PC-9 (cell line): ENCODE measurements at regions not wholly inside any gene's neighbourhood (a gene's known extent, or its start where the extent isn't known, plus 50 kb on each side); places are given as distances from the start of the nearest gene placed in this dataset.

Source experiments
- BruUV-seq: library from RNA; stranded (reverse); fragments of 400-500 nt; replicated peaks from 2 replicates; lab custom pipeline; 2021; lab: Mats Ljungman, UMichigan
- CTCF ChIA-PET: fragments of 300-600 bp; sonication (Branson Sonifier 250); formaldehyde crosslinking; loops from one replicate; lab custom pipeline; 2022; ENCODE audit warnings: antibody characterized with exemption; lab: Charles Lee
- POLR2A ChIA-PET: fragments of 300-600 bp; sonication (Branson Sonifier 250); formaldehyde crosslinking; loops from one replicate; lab custom pipeline; 2022; ENCODE audit warnings: antibody characterized with exemption; ENCODE audit not compliant: unreplicated experiment; lab: Charles Lee
- DNase-seq, 2 experiments: peaks; one replicate each; pipeline versions ENCODE4 v3.0.0 to v3.0.0-alpha.2; 2015 to 2022; ENCODE audit warnings: mixed read lengths in 1 of 2
- H2AFZ ChIP-seq: fragments of 200-600 bp; sonication (generic); 2 replicates; pipeline ENCODE4 v1.8.1; 2017; ENCODE audit warnings: antibody characterized with exemption
- H3F3A ChIP-seq: fragments of 200-600 bp; sonication (generic); 2 replicates; pipeline ENCODE4 v1.8.1; 2017; ENCODE audit warnings: antibody characterized with exemption, mild to moderate bottlenecking, low read depth; ENCODE audit not compliant: insufficient read depth
- H3K27ac ChIP-seq: fragments of 200-600 bp; sonication (generic); 2 replicates; pipeline ENCODE4 v1.6.1; 2016; ENCODE audit warnings: mixed run types
- H3K27me3 ChIP-seq: fragments of 200-600 bp; sonication (generic); 2 replicates; pipeline ENCODE4 v1.6.1; 2016; ENCODE audit warnings: low read depth, mixed run types; ENCODE audit not compliant: insufficient read depth
- H3K36me3 ChIP-seq: fragments of 200-600 bp; sonication (generic); 2 replicates; pipeline ENCODE4 v1.6.1; 2016; ENCODE audit warnings: low read depth, mixed run types
- H3K4me1 ChIP-seq: fragments of 200-600 bp; sonication (generic); replicated peaks from 2 replicates; pipeline ENCODE4 v1.6.1; 2016; ENCODE audit warnings: mixed run types; ENCODE audit not compliant: insufficient read depth
- H3K4me2 ChIP-seq: fragments of 200-600 bp; sonication (generic); 2 replicates; pipeline ENCODE4 v1.6.1; 2017; ENCODE audit warnings: mixed run types
- H3K4me3 ChIP-seq: fragments of 200-600 bp; sonication (generic); 2 replicates; pipeline ENCODE4 v1.6.1; 2016; ENCODE audit warnings: mixed run types
- H3K79me2 ChIP-seq: fragments of 200-600 bp; sonication (generic); 2 replicates; pipeline ENCODE4 v1.6.1; 2017; ENCODE audit warnings: low read depth, mixed run types
- H3K9me2 ChIP-seq: fragments of 200-600 bp; sonication (generic); 2 replicates; pipeline ENCODE4 v1.8.1; 2017; ENCODE audit warnings: mild to moderate bottlenecking; ENCODE audit not compliant: insufficient read depth
- H3K9me3 ChIP-seq: fragments of 200-600 bp; sonication (generic); 2 replicates; pipeline ENCODE4 v1.8.1; 2016; ENCODE audit warnings: low read depth; ENCODE audit not compliant: insufficient read depth
- H4K20me1 ChIP-seq: fragments of 200-600 bp; sonication (generic); 2 replicates; pipeline ENCODE4 v1.8.1; 2017; ENCODE audit not compliant: insufficient read depth
- EZH2 ChIP-seq: fragments of 200-600 bp; sonication (generic); IDR thresholded peaks from 2 replicates; pipeline ENCODE4 v1.8.0; 2017; ENCODE audit warnings: antibody characterized with exemption, low read depth
- intact Hi-C: fragments of 100-400 bp; cut with micrococcal nuclease; formaldehyde crosslinking; loops from one replicate; pipeline ENCODE4 v1.10.0; 2022; ENCODE audit not compliant: unreplicated experiment
- TF ChIP-seq, protein P1 (sequence below): fragments of 200-600 bp; sonication (generic); conservative IDR thresholded peaks from 2 replicates; pipeline ENCODE4 v1.6.1; 2017; ENCODE audit warnings: mixed run types, antibody characterized with exemption, mild to moderate bottlenecking, moderate library complexity

DNA sequence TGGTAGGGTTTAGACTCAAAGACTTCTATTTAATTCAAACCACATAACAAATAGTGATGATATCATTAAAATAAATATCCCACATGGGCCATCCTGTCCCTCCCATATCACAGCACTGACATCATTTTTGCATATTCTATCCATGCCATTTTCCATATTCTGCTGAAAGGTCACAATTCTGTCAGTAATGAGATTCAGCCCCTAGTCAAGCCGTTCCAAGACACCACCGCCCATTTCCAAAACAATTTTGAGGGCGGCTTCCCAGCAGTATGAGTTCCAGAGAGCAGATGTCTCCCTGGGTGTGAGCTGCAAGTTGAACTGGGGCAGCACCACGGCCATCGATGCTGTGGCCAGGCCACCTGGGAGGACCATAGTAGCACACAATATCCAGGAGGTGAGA lies 65.1 kb upstream of the PLEKHG1 start:
- no peak for DNase-seq

DNA sequence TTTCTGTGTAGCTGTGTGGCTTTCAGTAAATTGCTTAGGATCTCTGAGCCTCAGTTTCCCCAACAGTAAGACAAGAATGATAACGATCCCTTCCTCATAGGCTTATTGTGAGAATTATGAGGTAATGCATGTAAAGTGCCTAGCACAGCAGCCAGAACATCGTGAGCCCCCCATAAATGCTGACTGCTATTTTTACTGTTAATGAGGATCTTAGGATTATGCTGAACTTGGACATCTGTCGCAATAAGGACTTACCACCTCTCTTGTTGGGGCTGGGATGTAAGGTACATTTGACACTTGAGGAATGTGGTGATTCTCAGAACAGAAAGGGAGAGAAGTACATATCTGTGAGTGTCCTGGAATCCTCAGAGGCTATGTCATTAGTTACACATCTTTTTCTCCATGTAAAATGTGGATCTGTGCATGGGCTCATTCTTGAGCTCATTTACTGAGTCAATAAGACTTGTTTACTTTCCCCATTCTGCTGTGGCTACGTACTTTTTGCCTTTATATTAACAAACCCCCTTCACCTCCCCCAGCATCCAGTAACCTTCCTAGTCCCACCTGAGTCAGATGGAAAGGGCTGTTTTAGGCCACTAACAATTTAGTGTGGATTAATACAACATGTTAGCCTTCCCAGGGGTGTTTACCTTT lies 64.4 kb upstream of the PLEKHG1 start:
- H4K20me1 ChIP-seq: no peaks in the 10 kb centered on the region
- intact Hi-C loops: no loop called here
- no TSS peak for BruUV-seq
- no peaks in the 10 kb centered on the region for H3K9me3 ChIP-seq
- ChIA-PET POLR2A (interaction anchor here (0.7 kb wide), 1 partner anchor 42 kb away, joined by 5 read pairs; no protein-coding TSS in a partner anchor), CTCF (no interaction called here)
- no peaks in the 10 kb centered on the region for H3K36me3 ChIP-seq
- no peak for DNase-seq
- no peaks in the 10 kb centered on the region; the same call in 1 of the 2 replicates for H3K9me2 ChIP-seq
- H3K79me2 ChIP-seq: no peaks in the 10 kb centered on the region
- H3K4me1 ChIP-seq: peaks cover 1% of the 10 kb centered on the region; the same call in 1 of the 2 replicates
- no peak overlapping the region for H2AFZ ChIP-seq
- H3K27ac ChIP-seq: no peak overlapping the region
- no peak for TF ChIP-seq EZH2
- TF ChIP-seq, protein P1, sequence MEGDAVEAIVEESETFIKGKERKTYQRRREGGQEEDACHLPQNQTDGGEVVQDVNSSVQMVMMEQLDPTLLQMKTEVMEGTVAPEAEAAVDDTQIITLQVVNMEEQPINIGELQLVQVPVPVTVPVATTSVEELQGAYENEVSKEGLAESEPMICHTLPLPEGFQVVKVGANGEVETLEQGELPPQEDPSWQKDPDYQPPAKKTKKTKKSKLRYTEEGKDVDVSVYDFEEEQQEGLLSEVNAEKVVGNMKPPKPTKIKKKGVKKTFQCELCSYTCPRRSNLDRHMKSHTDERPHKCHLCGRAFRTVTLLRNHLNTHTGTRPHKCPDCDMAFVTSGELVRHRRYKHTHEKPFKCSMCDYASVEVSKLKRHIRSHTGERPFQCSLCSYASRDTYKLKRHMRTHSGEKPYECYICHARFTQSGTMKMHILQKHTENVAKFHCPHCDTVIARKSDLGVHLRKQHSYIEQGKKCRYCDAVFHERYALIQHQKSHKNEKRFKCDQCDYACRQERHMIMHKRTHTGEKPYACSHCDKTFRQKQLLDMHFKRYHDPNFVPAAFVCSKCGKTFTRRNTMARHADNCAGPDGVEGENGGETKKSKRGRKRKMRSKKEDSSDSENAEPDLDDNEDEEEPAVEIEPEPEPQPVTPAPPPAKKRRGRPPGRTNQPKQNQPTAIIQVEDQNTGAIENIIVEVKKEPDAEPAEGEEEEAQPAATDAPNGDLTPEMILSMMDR: no peak
- no peak overlapping the region for H3K4me2 ChIP-seq
- H3F3A ChIP-seq: no peaks in the 10 kb centered on the region
- H3K4me3 ChIP-seq: no peak overlapping the region
- no peaks in the 10 kb centered on the region for H3K27me3 ChIP-seq

More for the DNA sequence above, 65.1 kb upstream of the PLEKHG1 start:
- no peaks in the 10 kb centered on the region for H3K9me3 ChIP-seq
- no TSS peak for BruUV-seq
- H3K4me3 ChIP-seq: no peak overlapping the region
- no peaks in the 10 kb centered on the region for H3K27me3 ChIP-seq
- intact Hi-C loops: no loop called here
- H3K9me2 ChIP-seq: no peaks in the 10 kb centered on the region; the same call in 1 of the 2 replicates
- H4K20me1 ChIP-seq: no peaks in the 10 kb centered on the region
- H3K79me2 ChIP-seq: no peaks in the 10 kb centered on the region
- CTCF ChIA-PET: no interaction called here
- no peak overlapping the region for H2AFZ ChIP-seq
- TF ChIP-seq, protein P1: no peak
- no peak for TF ChIP-seq EZH2
- H3K4me2 ChIP-seq: no peak overlapping the region
- peaks cover 8% of the 10 kb centered on the region for H3K4me1 ChIP-seq
- no peaks in the 10 kb centered on the region for H3K36me3 ChIP-seq
- no peaks in the 10 kb centered on the region for H3F3A ChIP-seq
- H3K27ac ChIP-seq: no peak overlapping the region
- POLR2A ChIA-PET: interaction anchor here (0.7 kb wide), 1 partner anchor 41 kb away, joined by 5 read pairs; no protein-coding TSS in a partner anchor

DNA sequence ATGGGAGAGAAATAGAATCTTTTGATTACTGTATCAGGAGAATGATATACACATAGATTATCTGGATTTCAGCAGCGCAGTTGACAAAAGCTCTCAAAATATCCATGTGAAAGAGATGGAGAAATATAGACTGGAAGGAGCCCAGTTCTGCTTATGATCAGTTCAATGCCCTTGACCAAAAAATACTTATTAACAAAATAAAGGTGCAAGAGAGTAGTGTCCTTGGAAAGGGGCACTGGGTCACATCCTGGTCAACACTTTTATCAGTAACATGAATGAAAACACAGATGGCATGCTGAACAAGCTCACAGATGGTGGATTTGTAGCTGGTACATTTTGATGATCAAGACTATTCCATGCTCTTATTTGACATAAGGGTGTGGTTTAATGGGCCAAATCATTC lies 63.9 kb upstream of the PLEKHG1 start:
- H3F3A ChIP-seq: no peaks in the 10 kb centered on the region
- no peaks in the 10 kb centered on the region; the same call in 1 of the 2 replicates for H3K9me2 ChIP-seq
- H3K36me3 ChIP-seq: no peaks in the 10 kb centered on the region
- H3K4me2 ChIP-seq: no peak overlapping the region
- no peak for TF ChIP-seq EZH2
- TF ChIP-seq, protein P1: no peak
- no peaks in the 10 kb centered on the region for H3K4me1 ChIP-seq
- no peaks in the 10 kb centered on the region for H4K20me1 ChIP-seq
- no peak overlapping the region for H3K4me3 ChIP-seq
- intact Hi-C loops: no loop called here
- ChIA-PET POLR2A (no interaction called here), CTCF (no interaction called here)
- BruUV-seq: no TSS peak
- H3K79me2 ChIP-seq: no peaks in the 10 kb centered on the region
- DNase-seq: no peak
- no peak overlapping the region for H3K27ac ChIP-seq
- H3K9me3 ChIP-seq: no peaks in the 10 kb centered on the region
- no peaks in the 10 kb centered on the region for H3K27me3 ChIP-seq
- H2AFZ ChIP-seq: no peak overlapping the region
